Upper lobe of left lung (tissue), 6 donors: ENCODE measurements at regions not wholly inside any gene's neighbourhood (a gene's known extent, or its start where the extent isn't known, plus 50 kb on each side); places are given as distances from the start of the nearest gene placed in this dataset.
"Not testable (repeated sequence)": the region's sequence is repeated elsewhere in the genome, so short reads cannot be mapped to it uniquely, and the experiment has no call there.

Source experiments
- ATAC-seq, 2 donors: fragments of 200-7000 bp; cut with Tn5 transposase; one replicate each; pipeline ENCODE4 v1.9.1; 2022; ENCODE audit warnings: mild to moderate bottlenecking in 2 of 2, moderate library complexity in 2 of 2; ENCODE audit not compliant: low FRiP score in 2 of 2
- DNase-seq, 2 donors: peaks; one replicate each; pipeline ENCODE4 v3.0.0-alpha.2; 2019 to 2020
- H3K27ac ChIP-seq, 4 donors: fragments of 200-600 bp; sonication (generic); one replicate each; pipeline ENCODE4 v1.5.1; 2016 to 2019
- H3K27me3 ChIP-seq, 4 donors: fragments of 200-600 bp; sonication (generic); one replicate each; pipeline ENCODE4 v1.5.1; 2017 to 2019
- H3K36me3 ChIP-seq, 4 donors: fragments of 200-600 bp; sonication (generic); one replicate each; pipeline ENCODE4 v1.5.1; 2016 to 2019
- H3K4me1 ChIP-seq, 4 donors: fragments of 200-600 bp; sonication (generic); one replicate each; pipeline ENCODE4 v1.5.1; 2018 to 2019
- H3K4me3 ChIP-seq, 4 donors: fragments of 200-600 bp; sonication (generic); one replicate each; pipeline ENCODE4 v1.5.1; 2017 to 2019; ENCODE audit warnings: mild to moderate bottlenecking in 2 of 4, moderate library complexity in 1 of 4
- H3K9me3 ChIP-seq, 4 donors: fragments of 200-600 bp; sonication (generic); one replicate each; pipeline ENCODE4 v1.5.1; 2018 to 2019
- EP300 ChIP-seq, 4 donors: sonication (generic); formaldehyde crosslinking; IDR thresholded peaks; one replicate each; pipeline ENCODE4 v1.5.1; 2017; ENCODE audit warnings: antibody characterized with exemption in 4 of 4, control low read depth in 2 of 4
- POLR2A ChIP-seq, 4 donors: fragments of 450-650 bp; IDR thresholded peaks; one replicate each; pipeline ENCODE4 v1.5.1; 2016 to 2017; ENCODE audit warnings: antibody characterized with exemption in 4 of 4, mild to moderate bottlenecking in 2 of 4
- POLR2AphosphoS5 ChIP-seq, 2 donors: sonication (generic); formaldehyde crosslinking; IDR thresholded peaks; one replicate each; pipeline ENCODE4 v1.5.1; 2017; ENCODE audit warnings: antibody characterized with exemption in 2 of 2
- WGBS, 2 donors: methylation state at CpG; one replicate each; pipeline ENCODE4 v1.1.5; 2017 to 2018; 5-methylcytosine and 5-hydroxymethylcytosine counted together
- TF ChIP-seq, protein P1 (sequence below), 6 experiments: fragments of 450-650 bp in 4 of 6; fragments of 200-600 bp in 2 of 6; sonication (generic) in 2 of 6; IDR thresholded peaks; one replicate each; pipeline ENCODE4 v1.5.1; 2016 to 2019; ENCODE audit warnings: antibody characterized with exemption in 6 of 6
- donor health status: DM: no; HTN: no; CAD: no; lungs with moderate emphysema.
- donor health status: DM: no; HTN: yes; CAD: no; lungs with severe emphysema.

- ATAC-seq (no peak), DNase-seq (no peak)
- Histone ChIP-seq H3K9me3 (peaks cover 0 to 17% (median 1%) of the 10 kb centered on the region in 4 donors), H3K27me3 (no peaks in the 10 kb centered on the region), H3K4me3 (no peak overlapping the region), H3K36me3 (no peaks in the 10 kb centered on the region), H3K4me1 (no peaks in the 10 kb centered on the region), H3K27ac (no peak overlapping the region)
- 27 to 67% methylated on average over 3 of the region's 3 CpGs for WGBS, 2 donors
- TF ChIP-seq POLR2A (IDR thresholded peaks at IDR 0.05) (no peak), EP300 (IDR thresholded peaks at IDR 0.05) (no peak), POLR2AphosphoS5 (IDR thresholded peaks at IDR 0.05) (no peak)
- TF ChIP-seq, protein P1, sequence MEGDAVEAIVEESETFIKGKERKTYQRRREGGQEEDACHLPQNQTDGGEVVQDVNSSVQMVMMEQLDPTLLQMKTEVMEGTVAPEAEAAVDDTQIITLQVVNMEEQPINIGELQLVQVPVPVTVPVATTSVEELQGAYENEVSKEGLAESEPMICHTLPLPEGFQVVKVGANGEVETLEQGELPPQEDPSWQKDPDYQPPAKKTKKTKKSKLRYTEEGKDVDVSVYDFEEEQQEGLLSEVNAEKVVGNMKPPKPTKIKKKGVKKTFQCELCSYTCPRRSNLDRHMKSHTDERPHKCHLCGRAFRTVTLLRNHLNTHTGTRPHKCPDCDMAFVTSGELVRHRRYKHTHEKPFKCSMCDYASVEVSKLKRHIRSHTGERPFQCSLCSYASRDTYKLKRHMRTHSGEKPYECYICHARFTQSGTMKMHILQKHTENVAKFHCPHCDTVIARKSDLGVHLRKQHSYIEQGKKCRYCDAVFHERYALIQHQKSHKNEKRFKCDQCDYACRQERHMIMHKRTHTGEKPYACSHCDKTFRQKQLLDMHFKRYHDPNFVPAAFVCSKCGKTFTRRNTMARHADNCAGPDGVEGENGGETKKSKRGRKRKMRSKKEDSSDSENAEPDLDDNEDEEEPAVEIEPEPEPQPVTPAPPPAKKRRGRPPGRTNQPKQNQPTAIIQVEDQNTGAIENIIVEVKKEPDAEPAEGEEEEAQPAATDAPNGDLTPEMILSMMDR (IDR thresholded peaks at IDR 0.05): no peak
Observed at GRCh38 chr5:159680095-159680494, 236.2 kb upstream of the ADRA1B start.

DNA sequence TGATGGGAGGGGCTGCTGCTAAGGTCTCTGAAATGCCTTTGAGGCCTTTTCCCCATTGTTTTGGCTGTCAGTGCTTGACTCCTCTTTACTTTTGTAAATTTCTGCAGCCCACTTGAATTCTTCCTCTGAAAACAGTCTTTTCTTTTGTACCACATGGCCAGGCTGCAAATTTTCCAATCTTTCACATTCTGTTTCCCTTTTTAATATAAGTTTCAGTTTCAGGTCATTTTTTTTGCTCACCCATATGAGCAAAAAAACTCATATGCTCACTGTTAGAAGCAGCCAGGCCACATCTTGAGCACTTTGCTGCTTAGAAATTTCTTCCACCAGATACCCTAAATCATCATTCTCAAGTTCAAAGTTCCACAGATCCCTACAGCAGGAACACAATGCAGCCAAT, 234.6 kb upstream of the ADRA1B start:
- DNase-seq: no peak
- TF ChIP-seq, protein P1 (IDR thresholded peaks at IDR 0.05): no peak
- no peak for TF ChIP-seq EP300 (IDR thresholded peaks at IDR 0.05)
- TF ChIP-seq POLR2A (IDR thresholded peaks at IDR 0.05): no peak
- no peak for TF ChIP-seq POLR2AphosphoS5 (IDR thresholded peaks at IDR 0.05)
- no peak for ATAC-seq

GRCh38 chr5:159682623-159683022, 233.7 kb upstream of the ADRA1B start:
- no peak for DNase-seq
- Histone ChIP-seq H3K4me3 (no peak overlapping the region), H3K27me3 (no peaks in the 10 kb centered on the region), H3K27ac (no peak overlapping the region), H3K36me3 (no peaks in the 10 kb centered on the region), H3K9me3 (peaks cover 0 to 17% (median 1%) of the 10 kb centered on the region in 4 donors), H3K4me1 (no peaks in the 10 kb centered on the region)
- no peak for ATAC-seq
- 74 to 76% methylated on average over 1 to 2 of the region's 2 CpGs for WGBS, 2 donors
- no peak for TF ChIP-seq POLR2A (IDR thresholded peaks at IDR 0.05)
- TF ChIP-seq, protein P1 (IDR thresholded peaks at IDR 0.05): no peak
- TF ChIP-seq EP300 (IDR thresholded peaks at IDR 0.05): no peak
- no peak for TF ChIP-seq POLR2AphosphoS5 (IDR thresholded peaks at IDR 0.05)

More for the DNA sequence above, 234.6 kb upstream of the ADRA1B start:
- H3K4me1 ChIP-seq: no peaks in the 10 kb centered on the region
- no peaks in the 10 kb centered on the region for H3K36me3 ChIP-seq
- H3K27ac ChIP-seq: no peak overlapping the region
- no peaks in the 10 kb centered on the region for H3K27me3 ChIP-seq
- H3K4me3 ChIP-seq: no peak overlapping the region
- H3K9me3 ChIP-seq: peaks cover 0 to 17% (median 1%) of the 10 kb centered on the region in 4 donors

GRCh38 chr5:159687892-159688291, 228.4 kb upstream of the ADRA1B start:
- not testable (repeated sequence) for H3K4me3 ChIP-seq, ATAC-seq, H3K36me3 ChIP-seq, H3K27me3 ChIP-seq, H3K4me1 ChIP-seq, H3K9me3 ChIP-seq, DNase-seq, H3K27ac ChIP-seq

GRCh38 chr5:159695741-159696294, 220.5 kb upstream of the ADRA1B start:
- H3K27ac ChIP-seq: no peak overlapping the region
- no peaks in the 10 kb centered on the region for H3K9me3 ChIP-seq
- H3K36me3 ChIP-seq: no peaks in the 10 kb centered on the region
- ATAC-seq (no peak), DNase-seq (no peak)
- TF ChIP-seq, protein P1 (IDR thresholded peaks at IDR 0.05): no peak
- TF ChIP-seq EP300 (IDR thresholded peaks at IDR 0.05): no peak
- TF ChIP-seq POLR2A (IDR thresholded peaks at IDR 0.05): no peak
- TF ChIP-seq POLR2AphosphoS5 (IDR thresholded peaks at IDR 0.05): no peak
- no peaks in the 10 kb centered on the region for H3K27me3 ChIP-seq
- no peaks in the 10 kb centered on the region for H3K4me1 ChIP-seq
- no peak overlapping the region for H3K4me3 ChIP-seq
- 50 to 65% methylated on average over 5 of the region's 5 CpGs for WGBS, 2 donors
